ENCODE measurements at regions not wholly inside any gene's neighbourhood (a gene's known extent, or its start where the extent isn't known, plus 50 kb on each side); places are given as distances from the start of the nearest gene placed in this dataset.

- DNase-seq, result no peak
These were observed 119.7 kb upstream of the NRXN1 start for GRCh38 chr2:51151490-51152140.

- no peak for DNase-seq
These were observed 117.8 kb upstream of the NRXN1 start for GRCh38 chr2:51149725-51150124.

- no peak for DNase-seq
These were observed 113.8 kb upstream of the NRXN1 start for GRCh38 chr2:51145761-51146160.

GRCh38 chr2:51120754-51121280, 88.9 kb upstream of the NRXN1 start:
- DNase-seq, result no peak

- DNase-seq, result no peak
These were observed 79.6 kb upstream of the NRXN1 start for GRCh38 chr2:51111532-51111931.

- no peak for DNase-seq
These were observed 76.9 kb upstream of the NRXN1 start for GRCh38 chr2:51108794-51109193.

GRCh38 chr2:51107841-51108240, 75.9 kb upstream of the NRXN1 start:
- DNase-seq, result no peak

- no peak for DNase-seq
These were observed 73.9 kb upstream of the NRXN1 start for GRCh38 chr2:51105811-51106210.

- DNase-seq, result no peak
These were observed 71.3 kb upstream of the NRXN1 start for GRCh38 chr2:51103205-51103604.

- DNase-seq, result no peak
These were observed 61.1 kb upstream of the NRXN1 start for GRCh38 chr2:51093016-51093415.

- no peak for DNase-seq
These were observed 53.6 kb upstream of the NRXN1 start for GRCh38 chr2:51085420-51086068.

- no peak for DNase-seq
These were observed 52.8 kb upstream of the NRXN1 start for GRCh38 chr2:51084750-51085149.

Data from inflammatory macrophage (primary cell).